ENCODE measurements at regions not wholly inside any gene's neighbourhood (a gene's known extent, or its start where the extent isn't known, plus 50 kb on each side); places are given as distances from the start of the nearest gene placed in this dataset.

DNA sequence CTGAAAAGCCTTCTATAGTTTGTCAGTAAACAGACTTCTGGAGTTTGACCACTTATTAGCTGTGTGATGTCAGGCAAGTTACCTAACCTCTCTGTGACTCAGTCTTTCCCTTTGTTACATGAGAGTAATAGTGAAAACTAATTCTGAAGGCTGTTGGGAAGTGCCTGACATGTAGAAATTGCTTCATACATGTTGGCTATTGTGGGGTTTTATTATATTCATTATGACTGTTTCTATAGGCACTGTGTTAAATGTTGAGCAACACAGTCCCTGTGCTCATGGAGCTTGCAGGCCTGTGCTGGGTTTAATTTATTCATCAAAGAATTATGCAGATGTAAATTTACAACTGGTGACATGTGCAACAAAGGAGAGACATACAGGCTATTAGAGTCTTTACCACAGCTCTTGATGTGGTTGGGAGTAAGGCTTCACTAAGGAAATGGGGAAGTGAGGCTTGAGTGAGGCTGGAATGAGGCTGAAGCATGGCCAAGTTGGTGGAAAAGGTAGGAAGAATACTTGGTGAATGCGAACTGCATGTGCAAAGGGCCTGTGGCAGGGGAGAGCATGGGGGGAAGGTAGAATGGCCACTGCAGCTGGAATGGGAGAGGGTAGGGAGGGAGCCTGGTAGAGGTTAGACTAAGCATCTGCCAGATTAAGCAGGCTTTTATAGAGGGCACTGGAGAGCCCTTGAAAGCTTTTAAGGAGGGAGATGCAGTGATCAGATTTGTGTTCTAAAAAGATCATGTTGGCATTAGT lies 236.4 kb upstream of the CRY1 start:
- no peaks in the 10 kb centered on the region for H3K27me3 ChIP-seq (ENCODE audit: insufficient read depth, low read length)
- H3K79me2 ChIP-seq (ENCODE audit: insufficient read depth, low read length), result no peaks in the 10 kb centered on the region
- H3K23me2 ChIP-seq (ENCODE audit: insufficient read length, low read depth, low read length, poor library complexity, severe bottlenecking), result no peaks in the 10 kb centered on the region
- no peaks in the 10 kb centered on the region for H3K9me3 Mint-ChIP-seq
- no peaks in the 10 kb centered on the region for H4K20me1 ChIP-seq (ENCODE audit: control insufficient read depth, insufficient read depth, insufficient read length)
- no CpG with 5 or more reads among the region's 1 CpG for WGBS (ENCODE audit: extremely low coverage, insufficient read length, low lambda C conversion rate)
- no peak overlapping the region for H3K23ac ChIP-seq (ENCODE audit: insufficient read length, low read depth, low read length)
- no peak overlapping the region for H3K56ac ChIP-seq (ENCODE audit: insufficient read length, low read depth, low read length)
- DNase-seq, result no peak
- no peak overlapping the region for H3K9ac ChIP-seq (ENCODE audit: extremely low read depth, insufficient read length, low read length)
- H3K4me1 Mint-ChIP-seq, result peaks cover 17 to 29% of the 10 kb centered on the region in 2 experiments
- H2AK5ac ChIP-seq (ENCODE audit: insufficient read length, low read length), result no peak overlapping the region
- no peak overlapping the region for H4K91ac ChIP-seq (ENCODE audit: insufficient read length, low read depth, low read length)
- no peak overlapping the region for H2BK12ac ChIP-seq (ENCODE audit: insufficient read length, low read depth, low read length)
- H2BK15ac ChIP-seq (ENCODE audit: low read depth, low read length), result no peak overlapping the region
- no peak overlapping the region for H3T11ph ChIP-seq (ENCODE audit: low read length)
- no peak overlapping the region for H2AFZ ChIP-seq (ENCODE audit: low read length)
- H3K4me1 ChIP-seq (ENCODE audit: insufficient read depth, low read length), result no peaks in the 10 kb centered on the region
- H3K79me1 ChIP-seq (ENCODE audit: insufficient read depth, low read depth, low read length, poor library complexity, severe bottlenecking), result no peaks in the 10 kb centered on the region
- TF ChIP-seq CTCF (conservative IDR thresholded peaks at IDR 0.05), result no peak
- H3K4me2 ChIP-seq (ENCODE audit: insufficient read depth, insufficient read length, low read length), result no peak overlapping the region
- no peak overlapping the region for H3K4me3 Mint-ChIP-seq
- no peak overlapping the region for H4K5ac ChIP-seq (ENCODE audit: insufficient read length, low read depth, low read length)
- no peak overlapping the region for H4K8ac ChIP-seq (replicated peaks; ENCODE audit: insufficient read length, low read depth, low read length)
- peaks cover 14% of the 10 kb centered on the region for H3K27me3 Mint-ChIP-seq (ENCODE audit: low read depth)
- no peak overlapping the region for H2BK5ac ChIP-seq (ENCODE audit: insufficient read length, low read length)
- H3K27ac Mint-ChIP-seq, result no peak overlapping the region
- no peak overlapping the region for H2BK120ac ChIP-seq (ENCODE audit: low read depth, low read length, poor library complexity, severe bottlenecking)
- H2BK20ac ChIP-seq (ENCODE audit: low read depth, low read length, poor library complexity, severe bottlenecking), result no peak overlapping the region
- H3K18ac ChIP-seq (ENCODE audit: insufficient read length, low read depth, low read length), result no peak overlapping the region
- no peaks in the 10 kb centered on the region for H3K9me3 ChIP-seq (ENCODE audit: control insufficient read depth, low read depth, low read length)
- H3K27ac ChIP-seq (ENCODE audit: insufficient read length, low read depth, low read length), result no peak overlapping the region
- H3K4ac ChIP-seq (ENCODE audit: low read depth, low read length), result no peak overlapping the region
- H3K14ac ChIP-seq (ENCODE audit: insufficient read depth, low read length), result no peak overlapping the region
- H3K36me3 Mint-ChIP-seq (ENCODE audit: insufficient read depth in 1 of 3, low read depth in 3 of 3), result no peaks in the 10 kb centered on the region

All from H9 (cell line).